Colonic mucosa (tissue), 4 donors: ENCODE measurements at regions not wholly inside any gene's neighbourhood (a gene's known extent, or its start where the extent isn't known, plus 50 kb on each side); places are given as distances from the start of the nearest gene placed in this dataset.

Experiments
- DNase-seq: peaks from one replicate; pipeline ENCODE4 v3.0.0-alpha.2; 2020
- H3K27ac ChIP-seq: fragments of 200-600 bp; one replicate; pipeline ENCODE4 v1.8.0; 2021
- H3K27me3 ChIP-seq: fragments of 200-600 bp; one replicate; pipeline ENCODE4 v1.8.0; 2021
- H3K36me3 ChIP-seq: fragments of 200-600 bp; one replicate; pipeline ENCODE4 v1.8.0; 2021
- H3K4me1 ChIP-seq: fragments of 200-600 bp; one replicate; pipeline ENCODE4 v1.8.0; 2021; ENCODE audit warnings: mild to moderate bottlenecking
- H3K4me3 ChIP-seq: fragments of 200-600 bp; one replicate; pipeline ENCODE4 v1.8.0; 2021
- H3K9ac ChIP-seq, 2 donors: one replicate each; pipeline ENCODE4 v1.7.0; 2013; ENCODE audit warnings: control low read depth in 2 of 2, low read depth in 2 of 2, low read length in 2 of 2
- H3K9me3 ChIP-seq: fragments of 200-600 bp; one replicate; pipeline ENCODE4 v1.8.0; 2021
- CTCF ChIP-seq: fragments of 200-600 bp; IDR thresholded peaks from one replicate; pipeline ENCODE4 v1.8.0; 2022; ENCODE audit warnings: antibody characterized with exemption, mild to moderate bottlenecking
- intact Hi-C: fragments of 100-400 bp; cut with DNase I; formaldehyde crosslinking; loops from one replicate; pipeline ENCODE4 v1.14.1; 2022
- donor health status: healthy.
- donor health status: DM: no; HTN: no; CAD: no.
- donor health status: DM: no; HTN: no; CAD: no.

- H3K27ac ChIP-seq = no peak overlapping the region
- intact Hi-C loops = no loop called here
- H3K9me3 ChIP-seq = no peaks in the 10 kb centered on the region
- no peak for TF ChIP-seq CTCF
- no peaks in the 10 kb centered on the region for H3K27me3 ChIP-seq
- no peaks in the 10 kb centered on the region for H3K36me3 ChIP-seq
- H3K4me3 ChIP-seq = no peak overlapping the region
- no peak overlapping the region for H3K9ac ChIP-seq
- DNase-seq = no peak
- H3K4me1 ChIP-seq = no peaks in the 10 kb centered on the region
Measured at GRCh38 chr3:176933704-176934103, 263.6 kb downstream of the TBL1XR1 start.

GRCh38 chr3:176932433-176932832 lies 264.8 kb downstream of the TBL1XR1 start:
- Histone ChIP-seq H3K9me3 (no peaks in the 10 kb centered on the region), H3K4me1 (no peaks in the 10 kb centered on the region), H3K9ac (no peak overlapping the region), H3K36me3 (no peaks in the 10 kb centered on the region), H3K4me3 (no peak overlapping the region), H3K27ac (no peak overlapping the region), H3K27me3 (no peaks in the 10 kb centered on the region)
- intact Hi-C loops = no loop called here
- no peak for TF ChIP-seq CTCF
- no peak for DNase-seq

- Histone ChIP-seq H3K27ac (no peak overlapping the region), H3K27me3 (no peaks in the 10 kb centered on the region), H3K36me3 (no peaks in the 10 kb centered on the region), H3K9me3 (no peaks in the 10 kb centered on the region), H3K9ac (no peak overlapping the region), H3K4me1 (no peaks in the 10 kb centered on the region), H3K4me3 (no peak overlapping the region)
- no peak for TF ChIP-seq CTCF
- no peak for DNase-seq
- intact Hi-C loops = no loop called here
Measured at GRCh38 chr3:176931991-176932390, 265.3 kb downstream of the TBL1XR1 start.

- no peak overlapping the region for H3K9ac ChIP-seq
- H3K4me3 ChIP-seq = no peak overlapping the region
- H3K27me3 ChIP-seq = no peaks in the 10 kb centered on the region
- no peaks in the 10 kb centered on the region for H3K36me3 ChIP-seq
- no peak overlapping the region for H3K27ac ChIP-seq
- DNase-seq = no peak
- intact Hi-C loops = no loop called here
- no peak for TF ChIP-seq CTCF
- no peaks in the 10 kb centered on the region for H3K9me3 ChIP-seq
- no peaks in the 10 kb centered on the region for H3K4me1 ChIP-seq
Measured at GRCh38 chr3:176930942-176931341, 266.3 kb downstream of the TBL1XR1 start.

- Histone ChIP-seq H3K4me1 (no peaks in the 10 kb centered on the region), H3K27me3 (no peaks in the 10 kb centered on the region), H3K9ac (no peak overlapping the region), H3K4me3 (no peak overlapping the region), H3K27ac (no peak overlapping the region), H3K36me3 (no peaks in the 10 kb centered on the region), H3K9me3 (no peaks in the 10 kb centered on the region)
- TF ChIP-seq CTCF = no peak
- intact Hi-C loops = no loop called here
- DNase-seq = no peak
Measured at GRCh38 chr3:176928582-176928931, 268.7 kb downstream of the TBL1XR1 start.
